ENCODE measurements at regions not wholly inside any gene's neighbourhood (a gene's known extent, or its start where the extent isn't known, plus 50 kb on each side); places are given as distances from the start of the nearest gene placed in this dataset.
"Not testable (repeated sequence)": the region's sequence is repeated elsewhere in the genome, so short reads cannot be mapped to it uniquely, and the experiment has no call there.

DNA sequence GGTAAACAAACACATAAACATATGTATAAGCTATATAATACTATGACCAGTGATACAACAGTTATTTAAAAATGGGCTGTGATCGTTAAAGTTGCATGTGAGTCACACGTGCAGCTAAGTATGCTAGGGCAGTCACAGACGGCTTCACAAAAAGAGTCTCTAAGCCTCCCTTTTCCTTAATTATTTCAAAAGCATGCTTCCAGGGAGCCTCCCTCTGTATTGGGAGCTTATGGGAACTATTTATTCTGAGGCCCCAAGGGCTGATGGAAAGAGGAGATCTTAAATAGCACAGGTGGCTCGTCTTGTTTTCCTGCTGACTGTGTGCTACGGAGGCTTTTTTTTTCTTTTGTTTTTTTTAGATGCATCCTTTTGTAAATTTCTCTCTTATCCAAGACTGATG is 94.3 kb downstream of the ADCYAP1 start:
- DNase-seq, result no peak

DNA sequence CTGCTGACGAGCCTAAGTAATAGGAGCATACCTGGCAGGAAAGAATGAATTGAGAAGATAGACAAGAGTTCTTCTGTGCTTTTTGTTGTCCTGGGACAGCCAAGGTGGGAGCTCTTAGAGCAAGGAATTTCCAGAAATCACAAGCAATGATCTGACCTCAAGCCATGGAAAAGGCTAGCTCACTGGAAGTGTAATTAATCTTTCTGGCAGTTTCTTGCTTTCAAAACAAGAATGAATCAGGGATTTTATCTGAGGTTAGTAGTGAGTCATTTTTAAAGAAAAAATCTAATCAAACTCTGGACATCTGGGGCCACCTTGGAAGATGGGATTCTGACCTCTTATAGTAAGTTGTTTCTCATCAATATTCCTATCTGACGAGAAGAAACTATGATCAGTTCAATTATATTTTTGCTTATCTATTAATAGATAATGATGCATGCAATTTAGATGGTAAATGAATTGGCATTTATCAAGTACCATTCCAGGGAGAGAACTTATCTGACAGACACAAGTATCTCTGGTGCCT is 98.0 kb downstream of the ADCYAP1 start:
- no peak for DNase-seq

DNA sequence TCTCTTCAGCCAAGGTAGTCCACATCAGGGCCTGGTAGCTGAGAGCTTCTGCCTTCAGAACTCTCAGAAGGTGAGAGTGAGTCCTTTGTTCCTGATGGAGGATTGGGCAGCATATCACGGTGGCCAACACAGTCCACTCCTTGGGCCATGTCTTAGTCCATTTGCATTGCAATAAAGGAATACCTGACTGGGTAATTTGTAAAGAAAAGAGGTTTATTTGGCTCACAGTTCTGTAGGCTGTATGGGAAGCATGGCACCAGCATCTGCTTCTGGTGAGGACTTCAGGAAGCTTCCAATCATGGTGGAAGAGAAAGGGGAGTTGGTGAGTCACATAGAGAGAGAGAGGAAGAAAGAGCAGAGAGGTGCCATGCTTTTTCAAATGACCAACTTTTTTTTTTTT is 98.8 kb downstream of the ADCYAP1 start:
- DNase-seq, result no peak

DNA sequence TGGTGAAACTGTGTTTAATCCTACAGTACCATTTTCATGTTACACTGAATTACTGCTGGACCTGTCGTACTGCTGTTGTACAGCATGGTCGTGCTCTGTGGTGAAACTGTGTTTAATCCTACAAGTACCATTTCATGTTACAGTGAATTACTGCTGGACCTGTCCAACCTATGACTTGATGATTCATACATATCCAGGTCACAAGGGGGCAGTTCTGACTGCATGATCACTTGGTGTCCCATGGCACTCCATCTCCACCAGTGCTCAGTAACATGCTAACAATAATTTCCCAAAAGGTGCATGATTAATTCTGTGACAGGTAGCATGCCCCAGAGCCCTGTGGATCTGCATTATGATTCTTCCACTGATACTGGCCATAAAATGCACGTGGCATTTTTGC is 101.6 kb downstream of the ADCYAP1 start:
- no peak for DNase-seq

DNA sequence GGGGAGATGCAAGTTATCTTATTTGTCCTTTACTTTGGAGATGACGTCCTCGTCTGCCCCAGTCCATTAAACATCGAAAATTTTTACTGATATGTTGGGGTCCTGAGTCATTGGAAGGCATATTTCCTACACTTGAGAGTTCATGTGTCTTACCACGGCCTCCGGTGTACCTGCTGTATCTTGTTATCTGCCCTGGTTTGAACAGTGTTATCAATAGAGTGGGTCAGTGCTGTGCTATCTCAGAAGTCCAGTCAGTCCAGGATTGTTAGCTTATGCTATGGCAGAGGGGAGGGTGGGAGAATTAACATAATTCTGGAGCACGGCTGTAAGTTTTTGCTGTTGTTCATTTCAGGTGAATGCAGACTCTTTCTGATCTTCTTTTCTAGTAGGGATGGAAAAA is 102.3 kb downstream of the ADCYAP1 start:
- no peak for DNase-seq

DNA sequence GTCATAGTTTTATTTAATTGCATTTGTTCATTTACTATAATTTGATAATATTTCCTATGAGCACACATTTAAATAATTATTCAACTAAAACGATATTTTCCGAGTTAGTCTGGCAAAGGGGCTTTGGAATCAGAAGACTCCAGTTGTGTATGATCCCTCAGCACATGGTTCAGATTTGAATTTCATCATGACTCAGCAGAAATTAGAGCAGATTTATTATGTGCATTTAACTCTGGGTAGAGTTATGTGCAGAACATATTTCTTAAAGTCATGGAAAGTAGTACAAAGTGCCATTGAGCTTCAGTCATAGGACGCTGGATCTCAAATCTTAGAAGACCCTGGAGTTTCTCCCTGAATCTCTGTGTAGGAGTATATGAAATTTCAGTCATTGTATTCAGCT is 106.7 kb downstream of the ADCYAP1 start:
- DNase-seq, result no peak

DNA sequence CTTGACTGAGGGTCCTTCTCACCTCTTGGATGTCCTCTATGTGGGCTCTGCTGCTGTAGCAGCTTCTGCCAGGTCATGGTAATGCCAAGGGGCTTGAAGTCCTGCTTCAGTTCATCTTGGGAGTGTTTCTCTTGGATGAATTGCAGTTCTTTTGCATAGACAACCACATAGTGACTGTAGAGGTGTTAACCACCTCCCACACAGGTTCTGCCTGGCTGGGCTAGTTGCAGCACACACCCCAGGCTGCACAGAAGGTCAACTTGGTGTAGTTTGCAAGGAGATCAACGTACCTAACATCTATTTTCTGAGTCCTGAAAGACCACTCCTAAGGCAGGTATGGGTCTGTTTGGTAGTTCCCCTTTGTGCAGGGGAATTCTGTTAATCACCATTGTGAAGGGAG is 108.1 kb downstream of the ADCYAP1 start:
- no peak for DNase-seq

DNA sequence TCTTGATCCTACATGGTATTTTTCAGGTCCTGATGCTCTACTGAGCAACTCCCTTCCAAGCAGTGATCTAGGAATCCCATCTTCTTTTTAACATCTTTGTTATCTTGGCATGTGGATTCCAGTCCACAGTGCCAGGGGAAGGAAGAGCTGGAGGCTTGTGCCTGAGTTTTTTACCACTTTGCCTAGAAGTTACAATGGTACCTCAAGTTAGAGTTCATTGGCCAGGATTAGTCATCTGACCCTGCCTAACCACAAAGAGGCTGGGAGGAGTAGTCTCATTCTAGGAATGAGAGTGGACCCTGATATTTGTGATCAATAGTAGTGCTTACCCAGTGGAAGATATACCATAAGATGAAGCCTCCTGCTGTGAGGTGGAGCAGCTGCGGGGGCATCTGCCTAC is 109.3 kb downstream of the ADCYAP1 start:
- no peak for DNase-seq

DNA sequence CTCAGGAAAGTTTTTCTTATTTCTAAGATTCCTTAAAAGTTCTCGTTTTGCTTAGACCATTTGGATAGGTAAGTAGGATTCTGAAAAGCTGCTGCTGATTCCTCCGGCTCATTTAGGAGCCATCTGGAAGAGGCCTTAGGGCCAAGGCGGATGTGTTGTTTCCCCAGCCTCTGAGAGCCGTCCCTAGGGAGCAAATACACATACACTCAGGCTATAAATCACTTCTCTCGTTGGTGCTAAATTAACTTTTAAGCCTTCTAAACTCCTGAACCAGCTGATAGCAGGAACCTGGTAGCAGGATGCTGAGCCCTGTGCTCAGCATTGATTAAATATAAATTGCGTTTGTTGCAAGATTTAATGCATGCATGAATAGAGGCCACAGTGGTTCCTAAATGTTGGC is 109.8 kb downstream of the ADCYAP1 start:
- DNase-seq, result no peak

DNA sequence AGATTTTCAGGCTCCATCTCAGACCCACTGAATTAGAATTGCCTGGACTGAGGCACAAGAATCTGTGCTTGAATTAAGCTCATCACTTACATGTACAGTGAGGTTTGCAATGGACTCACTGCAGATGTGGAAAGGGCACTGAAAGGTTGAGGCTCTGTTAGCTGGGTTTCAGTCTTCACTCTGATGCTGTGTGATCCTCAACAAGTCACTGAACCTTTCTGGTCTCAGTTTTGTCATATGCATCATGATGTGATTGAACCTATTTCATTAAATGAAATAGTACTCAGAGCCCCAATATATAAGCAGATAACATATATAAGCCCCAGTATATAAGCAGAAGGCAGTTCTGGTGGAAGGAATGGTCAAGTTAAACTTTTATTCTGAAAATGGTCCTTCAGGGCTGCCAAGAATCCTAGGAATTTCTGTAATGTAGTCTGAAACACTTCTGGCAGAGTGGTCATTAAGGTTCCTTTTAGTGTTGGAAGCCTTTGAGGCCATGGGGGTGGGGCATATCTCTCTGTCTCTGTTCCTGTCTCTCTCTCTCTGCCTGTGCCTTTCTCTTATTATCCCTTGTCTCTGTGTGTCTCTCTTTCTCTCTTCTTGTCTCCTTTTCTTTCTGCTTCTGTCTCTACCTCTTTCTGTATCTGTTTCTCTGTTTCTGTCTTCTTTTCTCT is 110.4 kb downstream of the ADCYAP1 start:
- no peak for DNase-seq

DNA sequence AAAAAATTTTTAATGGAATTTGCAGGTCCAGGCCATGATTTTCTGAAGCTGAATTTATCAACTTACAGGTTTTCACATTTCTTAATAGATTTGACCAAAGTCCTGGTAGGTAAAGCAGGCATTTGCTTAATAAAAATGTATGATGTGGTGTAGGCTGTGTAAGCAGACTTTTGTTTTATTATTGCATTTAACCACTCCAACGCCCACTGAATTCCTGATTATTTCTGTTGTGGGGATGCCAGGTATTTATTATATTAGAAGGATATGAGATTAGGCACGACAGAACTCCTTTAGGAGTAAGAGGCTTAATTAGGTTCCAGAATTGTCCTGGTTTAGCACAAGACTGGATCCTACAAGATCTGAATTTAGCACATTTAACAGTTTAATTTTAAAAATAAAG is 111.1 kb downstream of the ADCYAP1 start:
- no peak for DNase-seq

DNA sequence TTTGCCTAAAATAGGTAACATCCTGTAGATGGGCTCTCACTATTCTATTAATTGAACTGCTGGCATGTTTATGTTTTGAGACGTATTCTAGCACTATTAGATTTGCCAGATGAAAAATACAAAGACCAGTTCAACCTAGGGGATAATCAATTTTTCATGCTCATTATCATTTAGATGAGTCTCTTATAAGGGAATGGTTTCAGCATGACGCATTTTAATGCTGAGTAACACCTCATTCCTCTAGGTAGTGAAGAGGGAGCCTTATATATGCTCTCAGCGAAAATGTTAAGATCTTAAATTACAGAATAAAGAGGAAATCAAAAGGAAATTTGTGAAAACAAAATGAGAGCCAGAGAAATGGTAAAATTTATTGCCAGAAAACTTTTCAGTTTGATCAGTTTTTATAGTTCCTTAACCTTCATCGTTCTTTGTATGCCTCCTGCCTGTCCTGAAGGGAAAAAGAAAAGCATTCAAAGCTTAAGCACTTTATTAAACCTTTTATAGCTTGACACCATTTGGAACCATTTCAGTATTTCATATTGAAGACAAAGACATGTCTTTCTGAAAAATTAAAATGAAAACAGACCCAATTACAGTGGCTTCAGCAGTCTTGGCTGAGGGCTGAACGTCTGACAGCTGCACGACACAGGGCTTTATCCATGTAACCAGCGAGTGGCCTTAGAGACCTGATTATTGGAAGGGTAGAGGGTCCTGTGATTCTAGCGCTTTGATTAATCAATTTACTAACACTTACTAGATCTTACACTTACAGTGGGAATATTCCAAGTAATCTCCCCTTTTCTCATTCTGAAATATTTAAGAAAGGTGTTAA is 112.8 kb downstream of the ADCYAP1 start:
- no peak for DNase-seq

DNA sequence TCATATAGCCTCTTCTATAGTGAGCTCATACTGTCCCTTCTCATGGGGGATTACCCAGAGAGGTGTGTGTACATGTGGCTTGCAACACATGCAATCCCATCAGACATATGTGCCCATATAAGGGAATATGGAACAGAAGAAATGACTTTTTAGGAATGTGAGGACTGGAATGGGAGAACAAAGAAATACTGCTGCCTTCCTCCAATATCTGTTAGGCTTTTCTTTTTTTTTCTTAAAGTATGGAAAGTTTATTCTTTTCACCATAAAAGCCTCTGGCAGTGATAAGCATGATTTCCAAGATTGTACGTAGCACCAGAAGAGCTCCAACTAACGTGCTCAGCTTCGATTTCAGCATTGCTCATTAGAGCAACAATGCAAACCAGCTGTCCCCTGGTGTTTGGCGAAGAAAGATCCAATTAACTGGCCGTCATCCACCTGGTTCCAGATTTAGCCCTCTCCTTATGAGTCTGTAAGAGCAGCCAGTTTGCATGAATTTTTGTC is 113.6 kb downstream of the ADCYAP1 start:
- DNase-seq, result no peak

DNA sequence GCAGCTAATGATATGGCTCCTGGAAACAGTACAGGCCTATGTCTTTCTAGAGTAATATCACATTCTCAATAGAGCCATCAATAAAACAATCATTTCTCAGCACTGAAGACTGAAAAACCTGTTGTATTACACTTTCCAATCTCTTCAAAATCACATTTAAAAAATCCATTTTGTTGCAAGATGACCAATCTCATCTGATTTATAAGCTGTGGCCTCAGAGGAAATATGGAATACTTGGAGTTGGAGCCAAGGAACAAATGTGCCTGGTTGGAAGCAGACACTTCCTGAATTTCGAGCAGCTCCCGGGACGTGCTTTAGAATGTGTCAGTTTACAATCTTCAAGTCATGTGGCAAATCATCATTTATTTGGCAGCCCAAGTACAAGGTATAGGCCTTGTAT is 114.5 kb downstream of the ADCYAP1 start:
- DNase-seq, result peak; percentile 3

DNA sequence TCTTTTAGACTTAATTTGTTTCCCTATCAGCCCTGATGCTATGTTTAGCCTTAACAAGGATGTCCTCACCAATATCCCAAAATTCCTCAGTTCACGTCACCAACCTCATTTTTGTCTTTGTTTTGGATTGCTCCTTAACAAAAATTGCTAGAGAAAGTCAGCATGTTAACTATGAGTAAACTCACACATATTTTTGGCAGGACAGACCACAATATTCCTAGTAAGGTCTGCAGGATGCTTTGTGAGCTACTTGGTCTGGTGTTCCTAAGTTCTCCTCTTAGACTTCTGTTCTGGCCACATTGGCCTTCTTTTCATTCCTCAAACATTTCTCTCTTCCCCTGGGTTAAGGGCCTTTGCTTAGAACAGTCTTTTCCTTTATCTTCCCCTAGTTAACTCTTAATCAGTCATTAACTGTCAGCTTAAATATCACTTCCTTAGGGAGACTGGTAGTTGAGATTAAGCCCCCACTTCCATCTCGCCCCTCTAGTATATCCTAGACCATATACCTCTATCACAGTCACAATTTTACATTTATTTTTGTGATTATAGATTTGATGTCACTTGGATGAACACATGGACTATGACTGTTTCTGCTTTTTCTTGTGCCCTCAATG is 116.2 kb downstream of the ADCYAP1 start:
- DNase-seq, result no peak

DNA sequence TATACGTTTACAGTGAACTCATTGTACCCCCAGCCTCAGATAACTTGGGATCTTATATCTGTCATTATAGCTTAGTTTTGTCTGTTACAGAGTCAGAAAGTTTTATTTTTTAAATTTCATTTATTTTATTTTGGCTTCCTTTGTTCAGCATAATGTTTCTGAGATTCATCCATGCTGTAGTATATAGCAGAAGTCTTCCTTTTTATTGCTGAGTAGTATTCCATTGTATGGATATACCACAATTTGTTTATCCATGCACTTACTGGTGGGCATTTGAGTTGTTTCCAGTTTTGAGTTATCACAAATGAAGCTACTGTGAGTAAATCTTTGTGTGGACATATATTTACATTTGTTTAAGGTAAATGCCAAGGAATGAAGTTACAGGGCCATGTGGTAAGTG is 122.3 kb downstream of the ADCYAP1 start:
- no peak for DNase-seq

DNA sequence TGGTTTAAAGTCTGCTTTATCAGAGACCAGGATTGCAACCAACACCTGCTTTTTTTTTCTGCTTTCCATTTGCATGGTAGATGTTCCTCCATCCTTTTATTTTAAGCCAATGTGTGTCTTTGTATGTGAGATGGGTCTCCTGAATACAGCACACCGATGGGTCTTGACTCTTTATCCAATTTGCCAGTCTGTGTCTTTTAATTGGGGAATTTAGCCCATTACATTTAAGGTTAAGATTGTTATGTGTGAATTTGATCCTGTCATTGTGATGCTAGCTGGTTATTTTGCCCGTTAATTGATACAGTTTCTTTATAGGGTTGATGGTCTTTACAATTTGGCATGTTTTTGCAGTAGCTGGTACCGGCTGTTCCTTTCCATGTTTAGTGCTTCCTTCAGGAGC is 128.4 kb downstream of the ADCYAP1 start:
- not testable (repeated sequence) for DNase-seq

DNA sequence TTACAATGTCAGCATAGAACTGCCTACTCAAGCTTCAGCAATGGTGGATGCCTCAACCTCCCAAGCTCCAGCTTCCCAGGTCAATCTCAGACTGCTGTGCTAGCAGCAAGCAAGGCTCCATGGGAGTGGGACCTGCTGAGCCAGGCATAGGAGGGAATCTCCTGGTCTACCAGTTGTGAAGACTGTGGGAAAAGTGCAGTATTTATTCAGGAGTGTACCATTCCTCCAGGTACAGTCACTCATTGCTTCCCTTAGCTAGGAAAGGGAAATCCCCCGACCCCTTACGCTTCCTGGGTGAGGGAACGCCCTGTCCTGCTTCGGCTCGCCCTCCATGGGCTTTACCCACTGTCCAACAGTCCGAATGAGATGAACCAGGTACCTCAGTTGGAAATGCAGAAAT is 130.3 kb downstream of the ADCYAP1 start:
- no peak for DNase-seq

DNA sequence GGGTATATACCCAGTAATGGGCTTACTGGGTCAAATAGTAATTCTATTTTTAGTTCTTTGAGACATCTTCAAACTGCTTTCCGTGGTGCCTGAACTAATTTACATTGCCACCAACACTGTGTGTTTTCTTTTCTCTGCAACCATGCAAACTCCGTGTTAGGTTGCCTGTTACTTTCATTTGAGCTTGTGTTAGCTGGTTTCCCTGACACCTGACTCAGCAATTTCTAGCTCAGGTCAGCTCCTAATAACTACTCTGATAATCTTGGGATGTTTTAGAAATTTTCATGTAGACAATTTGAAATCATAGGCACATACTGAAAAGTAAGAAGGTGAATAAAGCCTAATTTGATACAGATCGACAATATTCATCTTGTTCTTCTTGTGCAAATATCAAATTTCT is 132.3 kb downstream of the ADCYAP1 start:
- DNase-seq, result no peak

DNA sequence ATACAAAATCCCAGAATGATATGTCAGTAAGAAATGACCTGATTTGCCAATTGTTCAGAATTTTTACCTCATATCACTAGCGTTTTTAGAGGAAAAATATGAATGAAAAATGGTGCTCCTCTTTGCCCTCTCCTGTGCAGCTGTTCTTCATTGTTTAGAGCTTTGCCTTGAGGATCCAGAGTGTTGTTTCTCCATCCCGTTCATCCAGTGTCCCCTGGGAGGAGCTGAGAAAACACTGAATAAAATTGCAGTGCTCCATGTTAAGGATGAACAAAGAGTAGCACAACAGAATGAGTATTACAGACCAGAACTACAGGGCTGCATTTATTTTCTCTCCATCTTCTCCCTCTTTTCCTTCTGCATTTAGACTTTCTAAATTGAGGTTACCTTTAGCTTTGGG is 133.1 kb downstream of the ADCYAP1 start:
- DNase-seq, result no peak

DNA sequence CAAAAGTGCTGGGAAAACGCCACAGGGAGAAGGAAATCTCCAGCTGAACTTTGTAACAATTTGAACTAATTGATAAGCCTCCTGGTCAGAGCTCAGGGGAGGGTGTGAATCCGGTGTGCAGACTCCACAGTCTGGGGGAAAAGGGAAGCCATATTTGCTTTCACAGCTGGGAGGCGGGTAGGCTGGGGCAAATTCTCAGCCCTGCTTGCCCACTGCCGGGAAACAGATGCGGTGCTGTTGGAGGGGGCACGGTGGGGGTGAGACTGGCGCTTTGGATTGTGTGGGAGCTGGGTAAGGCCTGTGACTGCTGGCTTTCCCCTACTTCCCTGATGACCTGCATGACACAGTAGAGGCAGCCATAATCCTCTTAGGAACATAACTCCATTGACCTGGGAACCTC is 134.8 kb downstream of the ADCYAP1 start:
- no peak for DNase-seq

DNA sequence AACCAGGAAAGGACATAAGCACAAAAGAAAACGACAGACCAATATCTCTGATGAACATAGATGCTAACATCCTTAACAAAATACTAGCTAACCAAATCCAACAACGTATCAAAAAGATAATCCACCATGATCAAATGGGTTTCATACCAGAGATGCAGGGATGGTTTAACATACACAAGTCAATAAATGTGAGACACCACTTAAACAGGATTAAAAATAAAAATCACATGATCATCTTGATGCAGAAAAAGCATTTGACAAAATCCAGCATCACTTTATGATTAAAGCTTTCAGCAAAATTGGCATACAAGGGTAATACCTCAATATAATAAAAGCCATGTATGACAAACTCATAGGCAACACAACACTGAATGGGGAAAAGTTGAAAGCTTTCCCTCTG is 138.4 kb downstream of the ADCYAP1 start:
- DNase-seq, result not testable (repeated sequence)

DNA sequence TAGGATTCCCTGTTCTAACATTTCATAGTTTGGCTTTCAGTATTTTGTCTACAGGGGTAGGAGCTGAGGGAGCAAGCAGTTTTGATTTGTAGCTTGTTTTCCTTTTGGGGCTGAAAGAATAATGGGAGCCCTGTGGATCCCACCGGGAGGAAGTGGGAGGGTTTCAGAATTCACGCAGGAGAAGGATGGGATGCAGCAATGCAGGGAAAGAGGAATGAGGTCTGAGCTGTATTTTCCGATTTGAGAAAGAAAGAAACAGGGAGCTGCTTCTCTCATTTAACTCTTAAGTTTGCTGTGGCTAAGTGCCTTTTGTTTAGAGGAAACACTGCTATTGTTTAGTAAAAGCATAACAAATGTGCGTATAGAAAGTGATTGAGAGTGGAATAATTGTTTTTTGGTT is 141.0 kb downstream of the ADCYAP1 start:
- DNase-seq, result no peak

DNA sequence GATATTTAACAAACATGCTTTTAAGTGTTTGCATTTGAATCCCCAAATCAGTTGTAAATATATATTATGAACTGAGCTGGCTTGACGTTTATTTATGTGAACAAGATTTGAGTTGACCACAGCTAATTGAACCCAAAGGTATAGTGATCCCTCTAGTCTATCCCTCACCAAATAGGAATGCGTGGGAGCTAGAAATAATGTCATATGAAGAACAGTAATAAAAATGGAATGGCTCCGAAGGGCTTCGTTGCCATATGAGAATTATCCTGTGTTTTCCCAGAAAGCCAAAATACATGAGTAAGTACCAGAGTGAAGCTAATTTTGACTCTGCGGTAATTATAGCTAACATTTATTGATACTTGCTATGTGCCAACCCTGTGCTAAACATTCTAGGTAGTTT is 142.7 kb downstream of the ADCYAP1 start:
- DNase-seq, result no peak

All from HCEC 1CT (cell line).